HS-5 (cell line): ENCODE measurements at regions not wholly inside any gene's neighbourhood (a gene's known extent, or its start where the extent isn't known, plus 50 kb on each side); places are given as distances from the start of the nearest gene placed in this dataset.
"Not testable (repeated sequence)": the region's sequence is repeated elsewhere in the genome, so short reads cannot be mapped to it uniquely, and the experiment has no call there.

Source experiments
- DNase-seq: peaks from one replicate; pipeline ENCODE4 v3.0.0-alpha.2; 2012; ENCODE audit warnings: low read depth

DNA sequence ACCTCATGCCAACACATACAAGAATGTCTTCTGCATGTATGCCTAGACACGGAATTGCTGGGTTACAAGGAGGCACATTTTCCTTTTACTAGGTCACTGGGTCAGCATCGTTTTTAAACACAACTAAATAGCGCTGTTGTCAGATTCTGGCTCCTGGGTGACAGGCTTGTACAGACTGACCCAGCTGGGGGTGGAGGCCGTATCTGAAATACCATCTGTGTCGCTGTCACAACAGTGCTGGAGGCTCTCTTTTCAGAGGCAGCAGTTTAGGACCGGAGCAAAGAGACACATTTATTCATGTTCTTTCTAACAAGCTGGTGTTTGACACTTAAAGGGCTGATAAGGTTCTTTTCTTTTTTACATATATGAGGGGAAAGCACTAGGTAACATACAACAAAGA, 403.0 kb upstream of the ASIC2 start:
- DNase-seq = no peak

- DNase-seq = no peak
Measured at GRCh38 chr17:33697557-33697956, 404.5 kb upstream of the ASIC2 start.

GRCh38 chr17:33701910-33702309, 408.8 kb upstream of the ASIC2 start:
- DNase-seq = no peak

DNA sequence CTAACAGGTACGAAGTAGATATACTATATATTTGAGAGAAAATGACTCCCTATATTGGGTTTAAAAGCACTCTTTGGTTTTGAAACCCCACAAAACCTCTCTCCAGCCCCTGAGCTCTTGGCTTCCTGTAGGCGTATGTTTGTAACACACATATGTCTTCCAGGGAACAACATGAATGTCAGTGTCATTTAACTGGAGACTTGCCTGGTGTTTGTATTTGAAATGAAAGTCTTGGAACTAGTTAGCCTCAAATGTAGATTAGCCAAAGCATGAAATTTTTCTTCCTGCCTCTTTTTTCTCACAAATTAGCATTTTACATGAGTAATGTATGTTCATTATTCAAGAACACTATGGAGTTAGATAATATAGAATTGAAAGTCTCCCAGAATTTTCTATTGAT, 411.8 kb upstream of the ASIC2 start:
- DNase-seq = no peak

DNA sequence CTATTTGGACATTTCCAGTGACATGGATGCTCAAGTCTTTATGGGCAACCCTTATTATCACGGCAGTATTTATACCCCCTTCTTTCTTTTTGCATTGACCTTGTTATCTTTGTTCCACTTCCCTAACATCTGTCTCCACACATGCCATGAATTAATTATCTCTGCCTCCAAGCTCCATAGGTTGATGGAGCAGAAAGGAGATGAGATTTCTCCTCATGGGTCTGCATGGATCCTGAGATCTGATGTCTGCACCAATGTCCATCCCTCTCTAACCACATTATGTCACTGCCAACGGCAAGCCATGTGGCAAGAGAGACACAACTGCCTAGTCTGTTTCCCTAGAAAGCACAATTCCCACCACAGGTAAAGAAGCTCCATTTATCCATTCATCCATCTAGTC, 416.8 kb upstream of the ASIC2 start:
- DNase-seq = no peak

- no peak for DNase-seq
Measured at GRCh38 chr17:33712120-33712519, 419.0 kb upstream of the ASIC2 start.

DNA sequence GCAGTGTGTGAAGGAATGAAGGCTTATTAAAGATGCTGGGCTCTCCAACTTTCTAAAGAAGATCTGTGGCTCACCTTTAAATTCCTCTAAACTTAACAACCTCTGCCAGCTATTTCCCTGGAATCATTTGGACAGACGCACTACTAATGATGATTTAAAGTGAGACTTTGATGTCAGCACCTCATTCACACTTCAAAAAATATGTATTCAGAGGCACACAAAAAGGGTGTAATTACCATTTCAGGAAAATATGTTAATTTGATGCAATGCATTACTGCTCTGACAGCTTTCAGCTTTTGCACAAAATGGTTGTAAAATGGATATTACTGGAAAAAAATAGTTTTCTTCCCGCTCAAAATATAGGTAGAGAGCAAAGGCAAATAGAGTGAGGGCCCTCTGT, 423.9 kb upstream of the ASIC2 start:
- DNase-seq = no peak

DNA sequence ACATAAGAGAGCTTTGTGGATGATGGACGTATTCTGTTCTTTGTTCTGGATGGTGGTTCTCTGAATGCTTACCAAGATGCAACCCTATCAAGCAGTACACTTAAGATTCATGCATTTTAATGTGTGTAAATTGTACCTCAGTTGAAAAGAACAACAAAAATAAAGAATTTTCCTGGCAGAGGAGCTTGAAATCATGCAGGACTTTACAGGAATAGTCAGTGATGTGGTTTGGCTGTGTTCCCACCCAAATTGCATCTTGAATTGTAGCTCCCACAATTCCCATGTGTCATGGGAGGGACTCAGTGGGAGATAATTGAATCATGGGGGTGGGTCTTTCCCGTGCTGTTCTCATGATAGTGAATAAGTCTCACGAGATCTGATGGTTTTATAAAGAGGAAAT, 430.6 kb upstream of the ASIC2 start:
- not testable (repeated sequence) for DNase-seq

- no peak for DNase-seq
Measured at GRCh38 chr17:33725675-33726271, 432.7 kb upstream of the ASIC2 start.

DNA sequence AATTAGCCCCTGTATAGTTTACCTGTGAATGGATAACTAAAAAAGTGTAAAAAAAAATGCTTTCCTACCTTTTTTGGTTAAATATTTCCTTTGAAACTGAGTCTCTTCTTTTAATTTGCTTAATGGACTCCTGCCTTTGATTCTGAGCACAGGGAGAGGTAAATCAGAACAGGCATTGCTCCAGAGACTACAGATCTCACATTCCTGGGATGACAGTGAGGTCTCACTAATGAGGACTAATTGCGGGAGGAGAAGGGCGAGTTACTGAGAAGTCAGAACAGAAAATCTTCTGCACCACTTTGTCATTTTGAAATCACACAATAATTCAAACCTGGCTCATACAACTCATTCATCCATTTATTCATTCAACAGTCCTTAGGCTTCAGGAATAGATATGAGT, 437.0 kb upstream of the ASIC2 start:
- DNase-seq = no peak

DNA sequence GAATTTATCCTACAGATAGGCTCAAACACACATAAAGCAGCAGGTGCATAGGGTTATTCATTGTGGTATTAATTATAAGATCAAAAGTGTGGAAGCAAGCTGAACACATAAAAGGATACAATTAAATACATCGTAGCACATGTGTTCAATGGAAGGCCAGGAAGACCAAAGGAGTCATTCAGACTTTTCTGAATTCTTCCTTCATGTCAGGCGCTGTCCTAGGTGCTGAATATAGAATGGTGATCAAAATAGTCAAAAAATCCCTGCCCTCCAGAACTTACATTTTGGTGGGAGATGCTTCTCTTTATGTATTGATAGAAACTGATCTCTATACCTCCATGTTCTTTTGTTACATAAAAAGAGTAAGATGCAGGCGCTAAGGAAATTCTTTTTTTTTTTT, 439.0 kb upstream of the ASIC2 start:
- no peak for DNase-seq

GRCh38 chr17:33739714-33740113, 446.6 kb upstream of the ASIC2 start:
- DNase-seq = no peak

DNA sequence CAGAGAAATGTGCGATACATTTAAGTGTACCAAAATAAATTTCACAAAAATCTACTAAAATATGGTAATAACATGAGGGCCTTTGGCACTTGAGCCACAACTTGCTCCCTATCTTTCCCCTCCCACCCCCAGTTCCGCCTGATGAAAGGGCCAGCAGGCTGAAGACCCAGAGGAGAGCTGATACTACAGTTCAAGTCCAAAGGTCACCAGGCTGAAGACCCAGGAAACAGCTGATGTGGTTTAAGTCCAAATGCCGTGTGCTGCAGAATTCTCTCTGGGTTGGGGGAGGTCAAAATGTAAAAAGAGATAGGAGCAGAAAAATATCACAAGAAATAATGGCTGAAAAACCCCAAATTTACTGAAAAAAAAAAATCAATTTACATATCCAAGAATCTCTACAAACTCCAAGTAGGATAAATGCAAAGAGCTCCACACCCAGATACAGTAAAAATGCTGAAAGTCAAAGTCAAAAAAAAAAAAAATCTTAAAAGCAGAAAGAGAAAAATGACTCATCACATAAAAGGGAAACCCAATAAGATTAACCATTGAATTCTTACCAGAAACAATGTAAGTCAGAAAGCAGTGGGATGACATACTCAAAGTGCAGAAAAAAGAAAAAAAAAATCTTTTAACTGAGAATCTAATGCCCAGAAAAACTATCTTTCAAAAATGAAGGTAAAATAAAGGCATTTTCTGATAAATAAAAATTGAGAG, 452.1 kb upstream of the ASIC2 start:
- no peak for DNase-seq

DNA sequence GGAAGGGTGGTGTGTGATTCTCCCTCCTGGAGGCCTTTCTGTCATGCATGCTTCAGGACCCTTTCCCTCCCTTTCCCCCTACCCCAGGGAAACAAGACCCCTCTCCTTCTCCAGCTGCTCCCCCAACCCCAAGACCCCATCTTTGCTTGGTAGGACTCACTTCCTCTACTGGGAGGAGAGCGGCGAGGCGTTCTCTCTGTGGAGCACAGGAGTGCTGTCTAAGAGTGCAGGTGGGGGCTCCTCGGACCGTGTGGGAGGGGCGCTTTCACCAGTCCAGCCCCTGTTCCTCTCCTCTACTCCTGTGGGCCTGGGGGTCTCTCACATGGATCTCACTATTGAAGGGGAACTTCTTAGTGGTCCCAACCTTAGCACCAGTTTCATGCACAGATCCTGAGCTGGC, 456.1 kb upstream of the ASIC2 start:
- DNase-seq = no peak

GRCh38 chr17:33750943-33751701, 458.0 kb upstream of the ASIC2 start:
- peak; percentile 30 for DNase-seq

- DNase-seq = no peak
Measured at GRCh38 chr17:33751702-33752065, 458.6 kb upstream of the ASIC2 start.

GRCh38 chr17:33753452-33753851, 460.4 kb upstream of the ASIC2 start:
- no peak for DNase-seq

- no peak for DNase-seq
Measured at GRCh38 chr17:33756021-33756420, 462.9 kb upstream of the ASIC2 start.

GRCh38 chr17:33765871-33766270, 472.8 kb upstream of the ASIC2 start:
- no peak for DNase-seq

GRCh38 chr17:33766721-33767120, 473.6 kb upstream of the ASIC2 start:
- no peak for DNase-seq

DNA sequence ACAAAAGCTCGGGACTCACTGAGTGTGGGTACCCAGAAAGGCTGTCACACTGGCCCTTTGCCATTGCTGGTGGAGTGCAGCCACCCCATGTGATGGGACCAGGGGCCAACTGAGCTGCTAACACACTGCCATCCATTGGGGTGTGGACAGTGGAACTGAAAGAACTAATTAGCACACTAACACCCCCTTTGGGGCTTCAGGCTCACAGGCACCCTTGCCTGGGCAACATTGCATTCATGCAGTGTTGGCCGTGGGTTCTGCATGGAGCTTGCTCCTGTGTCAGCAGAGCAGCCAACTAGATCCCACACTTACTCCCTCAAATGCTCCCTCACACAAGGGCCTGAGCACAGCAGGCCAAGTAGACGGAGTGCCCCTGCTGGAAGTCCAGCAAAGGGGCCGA, 476.0 kb upstream of the ASIC2 start:
- DNase-seq = no peak

DNA sequence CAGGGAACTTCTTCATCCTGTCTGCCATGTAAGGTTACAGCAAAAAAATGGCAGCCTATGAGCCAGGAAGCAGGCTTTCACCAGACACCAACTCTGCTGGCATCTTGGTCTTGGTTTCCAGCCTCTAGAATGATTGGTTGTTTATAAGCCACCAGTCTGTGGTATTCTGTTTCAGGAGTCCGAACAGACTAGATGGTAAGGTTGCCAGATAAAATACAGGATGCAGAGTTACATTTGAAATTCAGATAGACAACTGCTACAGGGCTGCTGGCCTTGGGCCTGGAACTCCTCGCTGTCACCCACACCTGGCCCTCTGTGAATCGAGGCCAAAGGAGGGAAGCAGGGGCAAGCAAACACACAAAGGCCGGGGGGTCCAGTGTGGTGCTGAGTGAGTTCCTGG, 478.8 kb upstream of the CCL2 start:
- DNase-seq = no peak

DNA sequence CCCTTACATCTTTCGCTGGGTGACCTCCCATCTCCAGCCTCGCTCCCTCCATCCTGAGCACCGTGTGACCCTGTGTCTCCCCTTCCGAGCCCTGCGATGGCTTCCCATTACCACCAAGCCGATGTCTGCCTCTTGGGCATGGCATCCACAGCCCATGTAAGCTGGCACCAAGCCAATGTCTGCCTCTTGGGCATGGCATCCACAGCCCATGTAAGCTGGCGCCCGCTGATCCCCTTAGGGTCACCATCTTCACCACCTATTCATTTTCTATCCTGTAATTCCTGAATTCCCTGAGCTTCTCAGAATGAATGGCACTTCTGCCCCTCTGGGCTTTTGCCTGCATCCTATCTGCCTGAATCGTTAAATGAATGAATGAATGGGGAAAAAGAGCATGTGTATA, 478.2 kb upstream of the CCL2 start:
- DNase-seq = no peak

GRCh38 chr17:33777674-33778073, 477.4 kb upstream of the CCL2 start:
- no peak for DNase-seq
